ENCODE measurements at regions not wholly inside any gene's neighbourhood (a gene's known extent, or its start where the extent isn't known, plus 50 kb on each side); places are given as distances from the start of the nearest gene placed in this dataset.

GRCh38 chr18:56001576-56001975 is 413.6 kb upstream of the TCF4 start:
- Mint-ChIP-seq H3K27me3 (no peaks in the 10 kb centered on the region), H3K36me3 (no peaks in the 10 kb centered on the region), H3K9me3 (peaks cover 3% of the 10 kb centered on the region), H3K4me3 (no peak overlapping the region), H3K4me1 (ENCODE audit: low read depth in 2 of 2) (no peaks in the 10 kb centered on the region), H3K27ac (no peak overlapping the region)
- no peak for DNase-seq (ENCODE audit: low spot score)
- ATAC-seq: no peak

- H3K4me3 Mint-ChIP-seq: no peak overlapping the region
- no peak for ATAC-seq
- no peaks in the 10 kb centered on the region for H3K4me1 Mint-ChIP-seq (ENCODE audit: low read depth in 2 of 2)
- peaks cover 3% of the 10 kb centered on the region for H3K9me3 Mint-ChIP-seq
- H3K27ac Mint-ChIP-seq: no peak overlapping the region
- H3K27me3 Mint-ChIP-seq: no peaks in the 10 kb centered on the region
- H3K36me3 Mint-ChIP-seq: no peaks in the 10 kb centered on the region
- DNase-seq (ENCODE audit: low spot score): no peak
Observed at GRCh38 chr18:56000041-56000440, 412.0 kb upstream of the TCF4 start.

GRCh38 chr18:55999641-56000040 is 411.6 kb upstream of the TCF4 start:
- H3K36me3 Mint-ChIP-seq: no peaks in the 10 kb centered on the region
- H3K4me1 Mint-ChIP-seq (ENCODE audit: low read depth in 2 of 2): no peaks in the 10 kb centered on the region
- DNase-seq (ENCODE audit: low spot score) (no peak), ATAC-seq (no peak)
- H3K4me3 Mint-ChIP-seq: no peak overlapping the region
- no peaks in the 10 kb centered on the region for H3K27me3 Mint-ChIP-seq
- H3K9me3 Mint-ChIP-seq: peaks cover 4% of the 10 kb centered on the region
- no peak overlapping the region for H3K27ac Mint-ChIP-seq

- ATAC-seq (no peak), DNase-seq (ENCODE audit: low spot score) (no peak)
- H3K27ac Mint-ChIP-seq: no peak overlapping the region
- no peak overlapping the region for H3K4me3 Mint-ChIP-seq
- H3K9me3 Mint-ChIP-seq: peaks cover 8% of the 10 kb centered on the region
- H3K4me1 Mint-ChIP-seq (ENCODE audit: low read depth in 2 of 2): no peaks in the 10 kb centered on the region
- H3K36me3 Mint-ChIP-seq: no peaks in the 10 kb centered on the region
- no peaks in the 10 kb centered on the region for H3K27me3 Mint-ChIP-seq
Observed at GRCh38 chr18:55998801-55999385, 410.9 kb upstream of the TCF4 start.

GRCh38 chr18:55998071-55998522 is 410.1 kb upstream of the TCF4 start:
- no peak for DNase-seq (ENCODE audit: low spot score)
- no peak for ATAC-seq
- Mint-ChIP-seq H3K27me3 (no peaks in the 10 kb centered on the region), H3K27ac (no peak overlapping the region), H3K4me1 (ENCODE audit: low read depth in 2 of 2) (no peaks in the 10 kb centered on the region), H3K36me3 (no peaks in the 10 kb centered on the region), H3K9me3 (peaks cover 8% of the 10 kb centered on the region), H3K4me3 (no peak overlapping the region)

GRCh38 chr18:55997151-55997561 is 409.2 kb upstream of the TCF4 start:
- no peak for ATAC-seq
- no peaks in the 10 kb centered on the region for H3K36me3 Mint-ChIP-seq
- H3K4me1 Mint-ChIP-seq (ENCODE audit: low read depth in 2 of 2): no peaks in the 10 kb centered on the region

GRCh38 chr18:55996717-55997116 is 408.7 kb upstream of the TCF4 start:
- Mint-ChIP-seq H3K36me3 (no peaks in the 10 kb centered on the region), H3K4me3 (no peak overlapping the region), H3K9me3 (peaks cover 11% of the 10 kb centered on the region), H3K27me3 (no peaks in the 10 kb centered on the region), H3K4me1 (ENCODE audit: low read depth in 2 of 2) (no peaks in the 10 kb centered on the region), H3K27ac (no peak overlapping the region)
- ATAC-seq: no peak
- no peak for DNase-seq (ENCODE audit: low spot score)

More at GRCh38 chr18:55997151-55997561, 409.2 kb upstream of the TCF4 start:
- Mint-ChIP-seq H3K9me3 (peaks cover 10% of the 10 kb centered on the region), H3K27ac (no peak overlapping the region), H3K27me3 (no peaks in the 10 kb centered on the region), H3K4me3 (no peak overlapping the region)
- DNase-seq (ENCODE audit: low spot score): no peak

GRCh38 chr18:55990186-55990585 is 402.2 kb upstream of the TCF4 start:
- Mint-ChIP-seq H3K27me3 (no peaks in the 10 kb centered on the region), H3K4me1 (ENCODE audit: low read depth in 2 of 2) (no peaks in the 10 kb centered on the region), H3K4me3 (no peak overlapping the region), H3K9me3 (peaks cover 12% of the 10 kb centered on the region), H3K27ac (no peak overlapping the region), H3K36me3 (no peaks in the 10 kb centered on the region)
- DNase-seq (ENCODE audit: low spot score) (no peak), ATAC-seq (no peak)

GRCh38 chr18:55988537-55988936 is 400.5 kb upstream of the TCF4 start:
- Mint-ChIP-seq H3K4me3 (no peak overlapping the region), H3K27ac (no peak overlapping the region), H3K36me3 (no peaks in the 10 kb centered on the region), H3K4me1 (ENCODE audit: low read depth in 2 of 2) (no peaks in the 10 kb centered on the region), H3K27me3 (no peaks in the 10 kb centered on the region), H3K9me3 (peaks cover 10% of the 10 kb centered on the region)
- DNase-seq (ENCODE audit: low spot score) (no peak), ATAC-seq (no peak)

GRCh38 chr18:55983433-55983832 is 395.4 kb upstream of the TCF4 start:
- DNase-seq (ENCODE audit: low spot score) (no peak), ATAC-seq (no peak)
- Mint-ChIP-seq H3K27me3 (no peaks in the 10 kb centered on the region), H3K9me3 (peaks cover 9% of the 10 kb centered on the region), H3K4me3 (no peak overlapping the region), H3K27ac (no peak overlapping the region), H3K36me3 (no peaks in the 10 kb centered on the region), H3K4me1 (ENCODE audit: low read depth in 2 of 2) (no peaks in the 10 kb centered on the region)

GRCh38 chr18:55982992-55983391 is 395.0 kb upstream of the TCF4 start:
- DNase-seq (ENCODE audit: low spot score): no peak
- H3K4me1 Mint-ChIP-seq (ENCODE audit: low read depth in 2 of 2): no peaks in the 10 kb centered on the region
- peaks cover 7% of the 10 kb centered on the region for H3K9me3 Mint-ChIP-seq
- H3K36me3 Mint-ChIP-seq: no peaks in the 10 kb centered on the region
- H3K4me3 Mint-ChIP-seq: no peak overlapping the region
- no peak overlapping the region for H3K27ac Mint-ChIP-seq
- no peak for ATAC-seq
- no peaks in the 10 kb centered on the region for H3K27me3 Mint-ChIP-seq

GRCh38 chr18:55981712-55982475 is 393.9 kb upstream of the TCF4 start:
- Mint-ChIP-seq H3K4me3 (no peak overlapping the region), H3K9me3 (peaks cover 6% of the 10 kb centered on the region), H3K27ac (no peak overlapping the region), H3K4me1 (ENCODE audit: low read depth in 2 of 2) (no peaks in the 10 kb centered on the region), H3K36me3 (no peaks in the 10 kb centered on the region), H3K27me3 (no peaks in the 10 kb centered on the region)
- DNase-seq (ENCODE audit: low spot score) (no peak), ATAC-seq (no peak)

- peaks cover 8% of the 10 kb centered on the region for H3K9me3 Mint-ChIP-seq
- no peaks in the 10 kb centered on the region for H3K27me3 Mint-ChIP-seq
- no peak for ATAC-seq
- peaks cover 0 to 8% of the 10 kb centered on the region in 2 donors for H3K4me1 Mint-ChIP-seq (ENCODE audit: low read depth in 2 of 2)
- no peaks in the 10 kb centered on the region for H3K36me3 Mint-ChIP-seq
- no peak overlapping the region for H3K27ac Mint-ChIP-seq
- H3K4me3 Mint-ChIP-seq: no peak overlapping the region
- no peak for DNase-seq (ENCODE audit: low spot score)
Observed at GRCh38 chr18:55974521-55974920, 386.5 kb upstream of the TCF4 start.

- peaks cover 0 to 8% of the 10 kb centered on the region in 2 donors for H3K4me1 Mint-ChIP-seq (ENCODE audit: low read depth in 2 of 2)
- H3K9me3 Mint-ChIP-seq: peaks cover 4% of the 10 kb centered on the region
- H3K4me3 Mint-ChIP-seq: no peak overlapping the region
- no peak for ATAC-seq
- H3K36me3 Mint-ChIP-seq: no peaks in the 10 kb centered on the region
- H3K27ac Mint-ChIP-seq: no peak overlapping the region
- peaks cover 0 to 3% of the 10 kb centered on the region in 2 donors for H3K27me3 Mint-ChIP-seq
- no peak for DNase-seq (ENCODE audit: low spot score)
Observed at GRCh38 chr18:55968550-55968949, 380.6 kb upstream of the TCF4 start.
